Sigmoid colon (tissue), 4 donors: ENCODE measurements at regions not wholly inside any gene's neighbourhood (a gene's known extent, or its start where the extent isn't known, plus 50 kb on each side); places are given as distances from the start of the nearest gene placed in this dataset.

Experiments used
- EP300 ChIP-seq, 4 donors: sonication (generic); formaldehyde crosslinking; IDR thresholded peaks; one replicate each; pipeline ENCODE4 v1.6.1; 2017; ENCODE audit warnings: antibody characterized with exemption in 4 of 4
- POLR2A ChIP-seq, 2 donors: fragments of 450-650 bp; IDR thresholded peaks; one replicate each; pipeline ENCODE4 v1.6.1; 2016; ENCODE audit warnings: antibody characterized with exemption in 2 of 2, mild to moderate bottlenecking in 2 of 2, moderate library complexity in 2 of 2
- POLR2AphosphoS5 ChIP-seq, 4 donors: sonication (generic); formaldehyde crosslinking; IDR thresholded peaks; one replicate each; pipeline ENCODE4 v1.6.1; 2017; ENCODE audit warnings: antibody characterized with exemption in 4 of 4
- TF ChIP-seq, protein P1 (sequence below), 4 experiments: fragments of 450-650 bp in 3 of 4; fragments of 200-600 bp in 1 of 4; IDR thresholded peaks; one replicate each; pipeline ENCODE4 v1.5.1; 2016 to 2019; ENCODE audit warnings: antibody characterized with exemption in 4 of 4, mild to moderate bottlenecking in 3 of 4, moderate library complexity in 2 of 4

DNA sequence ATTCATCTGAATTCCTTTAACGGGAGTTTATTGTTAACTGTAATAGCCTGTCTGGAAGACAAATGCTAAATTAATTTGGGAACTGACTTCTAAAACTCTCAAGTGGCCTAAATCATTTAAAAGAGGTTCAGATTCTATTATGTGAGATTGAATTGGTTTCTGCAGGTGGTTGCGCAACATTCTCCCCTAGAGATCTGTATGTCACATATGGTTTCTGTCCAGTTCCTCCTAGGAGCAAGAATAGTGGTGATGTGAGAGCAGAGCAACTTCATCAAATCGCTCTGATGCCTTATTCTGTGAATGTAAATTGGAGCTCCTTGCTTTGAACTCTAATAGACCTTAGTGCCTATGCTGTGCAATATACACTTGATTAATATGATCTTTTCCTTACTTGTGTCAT is 144.6 kb upstream of the GPR101 start:
- TF ChIP-seq POLR2AphosphoS5 (IDR thresholded peaks at IDR 0.05) (no peak), POLR2A (IDR thresholded peaks at IDR 0.05) (no peak), EP300 (IDR thresholded peaks at IDR 0.05) (no peak)
- TF ChIP-seq, protein P1, sequence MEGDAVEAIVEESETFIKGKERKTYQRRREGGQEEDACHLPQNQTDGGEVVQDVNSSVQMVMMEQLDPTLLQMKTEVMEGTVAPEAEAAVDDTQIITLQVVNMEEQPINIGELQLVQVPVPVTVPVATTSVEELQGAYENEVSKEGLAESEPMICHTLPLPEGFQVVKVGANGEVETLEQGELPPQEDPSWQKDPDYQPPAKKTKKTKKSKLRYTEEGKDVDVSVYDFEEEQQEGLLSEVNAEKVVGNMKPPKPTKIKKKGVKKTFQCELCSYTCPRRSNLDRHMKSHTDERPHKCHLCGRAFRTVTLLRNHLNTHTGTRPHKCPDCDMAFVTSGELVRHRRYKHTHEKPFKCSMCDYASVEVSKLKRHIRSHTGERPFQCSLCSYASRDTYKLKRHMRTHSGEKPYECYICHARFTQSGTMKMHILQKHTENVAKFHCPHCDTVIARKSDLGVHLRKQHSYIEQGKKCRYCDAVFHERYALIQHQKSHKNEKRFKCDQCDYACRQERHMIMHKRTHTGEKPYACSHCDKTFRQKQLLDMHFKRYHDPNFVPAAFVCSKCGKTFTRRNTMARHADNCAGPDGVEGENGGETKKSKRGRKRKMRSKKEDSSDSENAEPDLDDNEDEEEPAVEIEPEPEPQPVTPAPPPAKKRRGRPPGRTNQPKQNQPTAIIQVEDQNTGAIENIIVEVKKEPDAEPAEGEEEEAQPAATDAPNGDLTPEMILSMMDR (IDR thresholded peaks at IDR 0.05) = no peak
